Testis (tissue), 2 donors: ENCODE measurements at regions not wholly inside any gene's neighbourhood (a gene's known extent, or its start where the extent isn't known, plus 50 kb on each side); places are given as distances from the start of the nearest gene placed in this dataset.

ENCODE experiments used
- POLR2A ChIP-seq: fragments of 450-650 bp; IDR thresholded peaks from one replicate; pipeline ENCODE4 v1.6.1; 2017; ENCODE audit warnings: antibody characterized with exemption, mild to moderate bottlenecking, moderate library complexity
- TF ChIP-seq, protein P1 (sequence below), 3 experiments: fragments of 450-650 bp in 2 of 3; fragments of 200-600 bp in 1 of 3; sonication (generic) in 1 of 3; IDR thresholded peaks; one replicate each; pipeline ENCODE4 v1.5.1; 2016 to 2019; ENCODE audit warnings: antibody characterized with exemption in 3 of 3, mild to moderate bottlenecking in 2 of 3, moderate library complexity in 1 of 3

DNA sequence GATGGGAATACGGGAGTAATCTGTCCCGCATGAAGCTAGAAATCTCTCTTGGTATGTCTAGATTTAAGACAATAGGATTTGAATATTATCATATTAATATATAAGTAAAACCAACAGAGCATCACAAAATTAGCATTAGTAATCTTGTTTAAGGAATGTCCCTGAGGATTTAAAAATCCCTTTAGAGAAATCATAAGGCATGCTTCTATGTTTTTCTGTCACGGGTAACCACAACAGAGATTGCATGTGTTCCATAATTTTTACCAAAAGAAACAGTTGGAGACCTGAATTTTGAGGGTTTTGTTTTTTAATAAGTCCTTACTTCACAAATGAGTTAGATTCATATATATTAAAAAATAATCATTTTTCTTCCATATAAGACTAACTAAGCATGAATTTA is 146.8 kb downstream of the GJA1 start:
- TF ChIP-seq, protein P1, sequence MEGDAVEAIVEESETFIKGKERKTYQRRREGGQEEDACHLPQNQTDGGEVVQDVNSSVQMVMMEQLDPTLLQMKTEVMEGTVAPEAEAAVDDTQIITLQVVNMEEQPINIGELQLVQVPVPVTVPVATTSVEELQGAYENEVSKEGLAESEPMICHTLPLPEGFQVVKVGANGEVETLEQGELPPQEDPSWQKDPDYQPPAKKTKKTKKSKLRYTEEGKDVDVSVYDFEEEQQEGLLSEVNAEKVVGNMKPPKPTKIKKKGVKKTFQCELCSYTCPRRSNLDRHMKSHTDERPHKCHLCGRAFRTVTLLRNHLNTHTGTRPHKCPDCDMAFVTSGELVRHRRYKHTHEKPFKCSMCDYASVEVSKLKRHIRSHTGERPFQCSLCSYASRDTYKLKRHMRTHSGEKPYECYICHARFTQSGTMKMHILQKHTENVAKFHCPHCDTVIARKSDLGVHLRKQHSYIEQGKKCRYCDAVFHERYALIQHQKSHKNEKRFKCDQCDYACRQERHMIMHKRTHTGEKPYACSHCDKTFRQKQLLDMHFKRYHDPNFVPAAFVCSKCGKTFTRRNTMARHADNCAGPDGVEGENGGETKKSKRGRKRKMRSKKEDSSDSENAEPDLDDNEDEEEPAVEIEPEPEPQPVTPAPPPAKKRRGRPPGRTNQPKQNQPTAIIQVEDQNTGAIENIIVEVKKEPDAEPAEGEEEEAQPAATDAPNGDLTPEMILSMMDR (IDR thresholded peaks at IDR 0.05), result no peak
- no peak for TF ChIP-seq POLR2A
